ENCODE measurements at regions not wholly inside any gene's neighbourhood (a gene's known extent, or its start where the extent isn't known, plus 50 kb on each side); places are given as distances from the start of the nearest gene placed in this dataset.

GRCh38 chr6:22126910-22127309 is 169.9 kb downstream of the PRL start:
- peaks cover 0 to 1% of the 10 kb centered on the region in 2 experiments for H3K36me3 ChIP-seq (ENCODE audit: control insufficient read depth in 1 of 2, insufficient read depth in 2 of 2, low read length in 2 of 2)
- H2BK12ac ChIP-seq (ENCODE audit: low read length): no peak overlapping the region
- no peaks in the 10 kb centered on the region for H3K79me1 ChIP-seq (ENCODE audit: low read length)
- H3K9ac ChIP-seq (ENCODE audit: low read length): no peak overlapping the region
- H3K4me3 ChIP-seq (ENCODE audit: low read depth, low read length): no peak overlapping the region
- H4K12ac ChIP-seq (ENCODE audit: low read depth, low read length): no peak overlapping the region
- no peak overlapping the region for H3K4ac ChIP-seq (ENCODE audit: low read depth, low read length)
- H3K4me2 ChIP-seq (ENCODE audit: low read length): no peak overlapping the region
- H3K79me2 ChIP-seq (ENCODE audit: control insufficient read depth, insufficient read depth, low read length, poor library complexity): no peaks in the 10 kb centered on the region
- no peak for DNase-seq
- no peak overlapping the region for H3K27ac ChIP-seq (ENCODE audit: low read depth, low read length)
- WGBS (ENCODE audit: extremely low coverage, insufficient coverage, insufficient read length): no CpG with 5 or more reads among the region's 1 CpG
- no peak overlapping the region for H4K8ac ChIP-seq (ENCODE audit: low read depth, low read length)
- H2AFZ ChIP-seq (ENCODE audit: insufficient read depth, low read length, poor library complexity): no peak overlapping the region
- no peaks in the 10 kb centered on the region for H3K9me3 ChIP-seq (ENCODE audit: insufficient read depth, low read depth, low read length)
- no peak overlapping the region for H3K14ac ChIP-seq (ENCODE audit: low read length)
- H3K23ac ChIP-seq (ENCODE audit: low read length): no peak overlapping the region
- H2AK5ac ChIP-seq (ENCODE audit: low read length): no peak overlapping the region
- no peak overlapping the region for H4K91ac ChIP-seq (ENCODE audit: low read depth, low read length)
- no peak overlapping the region for H3K18ac ChIP-seq (ENCODE audit: low read length)
- no peak overlapping the region for H2BK5ac ChIP-seq (ENCODE audit: low read depth, low read length, poor library complexity)
- H3K4me1 ChIP-seq (ENCODE audit: control insufficient read depth in 1 of 2, insufficient read depth in 2 of 2, low read length in 2 of 2): no peaks in the 10 kb centered on the region
- no peak overlapping the region for H2BK120ac ChIP-seq (ENCODE audit: insufficient read depth, low read length, poor library complexity)
- no peaks in the 10 kb centered on the region for H3K27me3 ChIP-seq (ENCODE audit: insufficient read depth, low read length)

GRCh38 chr6:22129751-22130150 is 167.1 kb downstream of the PRL start:
- Histone ChIP-seq H3K79me1 (ENCODE audit: low read length) (no peaks in the 10 kb centered on the region), H3K27me3 (ENCODE audit: insufficient read depth, low read length) (no peaks in the 10 kb centered on the region), H4K12ac (ENCODE audit: low read depth, low read length) (no peak overlapping the region), H3K23ac (ENCODE audit: low read length) (no peak overlapping the region), H2AFZ (ENCODE audit: insufficient read depth, low read length, poor library complexity) (no peak overlapping the region), H2BK12ac (ENCODE audit: low read length) (no peak overlapping the region), H3K18ac (ENCODE audit: low read length) (no peak overlapping the region), H3K4ac (ENCODE audit: low read depth, low read length) (no peak overlapping the region), H4K8ac (ENCODE audit: low read depth, low read length) (no peak overlapping the region), H3K79me2 (ENCODE audit: control insufficient read depth, insufficient read depth, low read length, poor library complexity) (no peaks in the 10 kb centered on the region), H2AK5ac (ENCODE audit: low read length) (no peak overlapping the region), H4K91ac (ENCODE audit: low read depth, low read length) (no peak overlapping the region), H3K36me3 (ENCODE audit: control insufficient read depth in 1 of 2, insufficient read depth in 2 of 2, low read length in 2 of 2) (no peaks in the 10 kb centered on the region), H2BK5ac (ENCODE audit: low read depth, low read length, poor library complexity) (no peak overlapping the region), H3K9me3 (ENCODE audit: insufficient read depth, low read depth, low read length) (no peaks in the 10 kb centered on the region), H3K4me2 (ENCODE audit: low read length) (no peak overlapping the region), H3K9ac (ENCODE audit: low read length) (no peak overlapping the region), H3K4me1 (ENCODE audit: control insufficient read depth in 1 of 2, insufficient read depth in 2 of 2, low read length in 2 of 2) (no peaks in the 10 kb centered on the region), H3K4me3 (ENCODE audit: low read depth, low read length) (no peak overlapping the region), H3K14ac (ENCODE audit: low read length) (no peak overlapping the region), H2BK120ac (ENCODE audit: insufficient read depth, low read length, poor library complexity) (no peak overlapping the region), H3K27ac (ENCODE audit: low read depth, low read length) (no peak overlapping the region)
- DNase-seq: peak in 1 of 2 donors; percentile 58
- WGBS (ENCODE audit: extremely low coverage, insufficient coverage, insufficient read length): no CpG with 5 or more reads among the region's 3 CpGs

- no CpG with 5 or more reads among the region's 2 CpGs for WGBS (ENCODE audit: extremely low coverage, insufficient coverage, insufficient read length)
- no peak overlapping the region for H3K23ac ChIP-seq (ENCODE audit: low read length)
Observed at GRCh38 chr6:22132656-22133055, 164.2 kb downstream of the PRL start.

GRCh38 chr6:22133357-22133756 is 163.5 kb downstream of the PRL start:
- H4K8ac ChIP-seq (ENCODE audit: low read depth, low read length): no peak overlapping the region
- H3K9me3 ChIP-seq (ENCODE audit: insufficient read depth, low read depth, low read length): no peaks in the 10 kb centered on the region
- no peak overlapping the region for H3K14ac ChIP-seq (ENCODE audit: low read length)
- WGBS (ENCODE audit: extremely low coverage, insufficient coverage, insufficient read length): no CpG with 5 or more reads among the region's 4 CpGs
- no peak overlapping the region for H3K4me3 ChIP-seq (ENCODE audit: low read depth, low read length)
- H2BK12ac ChIP-seq (ENCODE audit: low read length): no peak overlapping the region
- H2AFZ ChIP-seq (ENCODE audit: insufficient read depth, low read length, poor library complexity): no peak overlapping the region
- no peak overlapping the region for H3K4ac ChIP-seq (ENCODE audit: low read depth, low read length)
- no peak overlapping the region for H4K91ac ChIP-seq (ENCODE audit: low read depth, low read length)
- no peak overlapping the region for H2AK5ac ChIP-seq (ENCODE audit: low read length)
- H3K9ac ChIP-seq (ENCODE audit: low read length): no peak overlapping the region
- H2BK5ac ChIP-seq (ENCODE audit: low read depth, low read length, poor library complexity): no peak overlapping the region
- no peak overlapping the region for H3K23ac ChIP-seq (ENCODE audit: low read length)
- no peak overlapping the region for H3K27ac ChIP-seq (ENCODE audit: low read depth, low read length)
- no peak for DNase-seq
- no peaks in the 10 kb centered on the region for H3K36me3 ChIP-seq (ENCODE audit: control insufficient read depth in 1 of 2, insufficient read depth in 2 of 2, low read length in 2 of 2)
- H3K4me1 ChIP-seq (ENCODE audit: control insufficient read depth in 1 of 2, insufficient read depth in 2 of 2, low read length in 2 of 2): no peaks in the 10 kb centered on the region
- no peaks in the 10 kb centered on the region for H3K79me2 ChIP-seq (ENCODE audit: control insufficient read depth, insufficient read depth, low read length, poor library complexity)
- no peak overlapping the region for H4K12ac ChIP-seq (ENCODE audit: low read depth, low read length)
- no peak overlapping the region for H3K18ac ChIP-seq (ENCODE audit: low read length)
- H3K4me2 ChIP-seq (ENCODE audit: low read length): no peak overlapping the region
- H3K27me3 ChIP-seq (ENCODE audit: insufficient read depth, low read length): no peaks in the 10 kb centered on the region
- no peak overlapping the region for H2BK120ac ChIP-seq (ENCODE audit: insufficient read depth, low read length, poor library complexity)
- no peaks in the 10 kb centered on the region for H3K79me1 ChIP-seq (ENCODE audit: low read length)

More at GRCh38 chr6:22132656-22133055, 164.2 kb downstream of the PRL start:
- H3K4me1 ChIP-seq (ENCODE audit: control insufficient read depth in 1 of 2, insufficient read depth in 2 of 2, low read length in 2 of 2): no peaks in the 10 kb centered on the region
- no peaks in the 10 kb centered on the region for H3K27me3 ChIP-seq (ENCODE audit: insufficient read depth, low read length)
- no peak overlapping the region for H3K9ac ChIP-seq (ENCODE audit: low read length)
- H3K36me3 ChIP-seq (ENCODE audit: control insufficient read depth in 1 of 2, insufficient read depth in 2 of 2, low read length in 2 of 2): no peaks in the 10 kb centered on the region
- no peak overlapping the region for H3K4ac ChIP-seq (ENCODE audit: low read depth, low read length)
- no peak overlapping the region for H2BK5ac ChIP-seq (ENCODE audit: low read depth, low read length, poor library complexity)
- H2AFZ ChIP-seq (ENCODE audit: insufficient read depth, low read length, poor library complexity): no peak overlapping the region
- H2BK120ac ChIP-seq (ENCODE audit: insufficient read depth, low read length, poor library complexity): no peak overlapping the region
- no peak overlapping the region for H2AK5ac ChIP-seq (ENCODE audit: low read length)
- no peak overlapping the region for H2BK12ac ChIP-seq (ENCODE audit: low read length)
- H3K18ac ChIP-seq (ENCODE audit: low read length): no peak overlapping the region
- no peak overlapping the region for H4K12ac ChIP-seq (ENCODE audit: low read depth, low read length)
- H4K8ac ChIP-seq (ENCODE audit: low read depth, low read length): no peak overlapping the region
- H3K4me2 ChIP-seq (ENCODE audit: low read length): no peak overlapping the region
- no peak overlapping the region for H3K4me3 ChIP-seq (ENCODE audit: low read depth, low read length)
- no peaks in the 10 kb centered on the region for H3K9me3 ChIP-seq (ENCODE audit: insufficient read depth, low read depth, low read length)
- H3K79me2 ChIP-seq (ENCODE audit: control insufficient read depth, insufficient read depth, low read length, poor library complexity): no peaks in the 10 kb centered on the region
- no peak for DNase-seq
- no peak overlapping the region for H3K27ac ChIP-seq (ENCODE audit: low read depth, low read length)
- no peak overlapping the region for H3K14ac ChIP-seq (ENCODE audit: low read length)
- no peaks in the 10 kb centered on the region for H3K79me1 ChIP-seq (ENCODE audit: low read length)
- H4K91ac ChIP-seq (ENCODE audit: low read depth, low read length): no peak overlapping the region

All from trophoblast cell (in vitro differentiated cells and primary cell).